Astrocyte of the cerebellum (primary cell): ENCODE measurements at regions not wholly inside any gene's neighbourhood (a gene's known extent, or its start where the extent isn't known, plus 50 kb on each side); places are given as distances from the start of the nearest gene placed in this dataset.

Experiments used
- DNase-seq: peaks from one replicate; pipeline ENCODE4 v3.0.0-alpha.2; 2011; ENCODE audit warnings: low read depth
- H3K4me3 ChIP-seq: 2 replicates; pipeline ENCODE4 v1.5.1; 2011; ENCODE audit warnings: mild to moderate bottlenecking, low read depth, low read length, moderate library complexity
- CTCF ChIP-seq: IDR thresholded peaks from 2 replicates; pipeline ENCODE4 v1.5.1; 2012; ENCODE audit warnings: low read length, low read depth, moderate library complexity, mild to moderate bottlenecking; ENCODE audit errors: missing control alignments
- in situ Hi-C: cut with HindIII; loops from 2 replicates; pipeline ENCODE4 v1.10.0; 2017; ENCODE audit warnings: low sequenced_read_pairs

- TF ChIP-seq CTCF = no peak
Observed at GRCh38 chr2:100655936-100656534, 93.2 kb downstream of the PDCL3 start.

GRCh38 chr2:100658017-100658416 lies 95.2 kb downstream of the PDCL3 start:
- in situ Hi-C loops = no loop called here
- H3K4me3 ChIP-seq = no peak overlapping the region
- DNase-seq = no peak
- TF ChIP-seq CTCF = no peak

More at GRCh38 chr2:100655936-100656534, 93.2 kb downstream of the PDCL3 start:
- in situ Hi-C loops = no loop called here
- DNase-seq = no peak
- no peak overlapping the region for H3K4me3 ChIP-seq

- no peak overlapping the region for H3K4me3 ChIP-seq
- in situ Hi-C loops = no loop called here
- no peak for TF ChIP-seq CTCF
- DNase-seq = no peak
Observed at GRCh38 chr2:100660851-100661584, 98.2 kb downstream of the PDCL3 start.

- no peak overlapping the region for H3K4me3 ChIP-seq
- no peak for TF ChIP-seq CTCF
- in situ Hi-C loops = no loop called here
- no peak for DNase-seq
Observed at GRCh38 chr2:100662866-100663265, 100.1 kb downstream of the PDCL3 start.

GRCh38 chr2:100664021-100664755 lies 101.4 kb downstream of the PDCL3 start:
- TF ChIP-seq CTCF = no peak
- DNase-seq = no peak
- in situ Hi-C loops = no loop called here
- no peak overlapping the region for H3K4me3 ChIP-seq

GRCh38 chr2:100664756-100665101 lies 101.9 kb downstream of the PDCL3 start:
- no peak for TF ChIP-seq CTCF
- no peak overlapping the region for H3K4me3 ChIP-seq
- in situ Hi-C loops = no loop called here
- DNase-seq = no peak
